ENCODE measurements at regions not wholly inside any gene's neighbourhood (a gene's known extent, or its start where the extent isn't known, plus 50 kb on each side); places are given as distances from the start of the nearest gene placed in this dataset.

DNA sequence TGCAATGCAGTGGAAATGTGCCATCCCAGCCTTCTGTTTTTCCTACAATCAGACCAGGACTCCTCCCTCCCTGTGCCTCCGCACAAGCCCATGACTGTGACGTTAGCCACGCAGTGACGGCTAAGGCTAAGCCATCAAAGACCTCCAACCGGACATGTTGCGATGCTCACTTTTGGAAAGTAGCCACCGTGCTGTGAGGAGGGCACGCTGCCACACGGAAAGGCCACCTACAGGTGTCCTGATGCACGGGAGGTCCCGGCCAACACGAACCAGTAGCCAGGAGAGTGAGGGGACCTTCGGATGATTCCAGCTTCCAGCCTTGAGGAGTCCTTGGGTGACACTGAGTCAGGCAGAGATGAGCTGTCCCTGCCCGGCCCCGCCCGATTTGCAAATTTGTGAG is 53.9 kb downstream of the FOXL1 start:
- DNase-seq (ENCODE audit: insufficient read length, low spot score), result no peak
- TF ChIP-seq, protein P1, sequence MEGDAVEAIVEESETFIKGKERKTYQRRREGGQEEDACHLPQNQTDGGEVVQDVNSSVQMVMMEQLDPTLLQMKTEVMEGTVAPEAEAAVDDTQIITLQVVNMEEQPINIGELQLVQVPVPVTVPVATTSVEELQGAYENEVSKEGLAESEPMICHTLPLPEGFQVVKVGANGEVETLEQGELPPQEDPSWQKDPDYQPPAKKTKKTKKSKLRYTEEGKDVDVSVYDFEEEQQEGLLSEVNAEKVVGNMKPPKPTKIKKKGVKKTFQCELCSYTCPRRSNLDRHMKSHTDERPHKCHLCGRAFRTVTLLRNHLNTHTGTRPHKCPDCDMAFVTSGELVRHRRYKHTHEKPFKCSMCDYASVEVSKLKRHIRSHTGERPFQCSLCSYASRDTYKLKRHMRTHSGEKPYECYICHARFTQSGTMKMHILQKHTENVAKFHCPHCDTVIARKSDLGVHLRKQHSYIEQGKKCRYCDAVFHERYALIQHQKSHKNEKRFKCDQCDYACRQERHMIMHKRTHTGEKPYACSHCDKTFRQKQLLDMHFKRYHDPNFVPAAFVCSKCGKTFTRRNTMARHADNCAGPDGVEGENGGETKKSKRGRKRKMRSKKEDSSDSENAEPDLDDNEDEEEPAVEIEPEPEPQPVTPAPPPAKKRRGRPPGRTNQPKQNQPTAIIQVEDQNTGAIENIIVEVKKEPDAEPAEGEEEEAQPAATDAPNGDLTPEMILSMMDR (IDR thresholded peaks at IDR 0.05; ENCODE audit: insufficient read depth, missing control alignments), result no peak
- FAIRE-seq, result no peak

DNA sequence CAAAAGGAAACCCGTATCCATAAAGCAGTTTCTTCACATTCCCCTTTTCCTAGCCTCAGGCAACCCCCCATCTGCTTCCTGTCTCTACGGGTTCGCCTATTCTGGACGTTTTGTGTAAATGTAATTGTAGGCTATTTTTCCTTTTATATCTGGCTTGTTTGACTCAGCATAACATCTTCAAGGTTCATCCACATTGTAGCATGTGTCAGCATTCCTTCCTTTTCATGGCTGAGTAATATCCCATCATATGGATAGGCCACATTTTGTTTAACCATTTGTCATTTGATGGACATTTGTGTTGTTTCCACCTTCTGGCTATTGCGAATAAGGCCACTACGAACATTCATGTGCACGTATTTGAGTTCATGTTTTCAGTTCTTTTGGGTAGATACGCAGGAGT is 54.6 kb downstream of the FOXL1 start:
- FAIRE-seq (no peak), DNase-seq (ENCODE audit: insufficient read length, low spot score) (no peak)
- TF ChIP-seq, protein P1 (IDR thresholded peaks at IDR 0.05; ENCODE audit: insufficient read depth, missing control alignments), result no peak

DNA sequence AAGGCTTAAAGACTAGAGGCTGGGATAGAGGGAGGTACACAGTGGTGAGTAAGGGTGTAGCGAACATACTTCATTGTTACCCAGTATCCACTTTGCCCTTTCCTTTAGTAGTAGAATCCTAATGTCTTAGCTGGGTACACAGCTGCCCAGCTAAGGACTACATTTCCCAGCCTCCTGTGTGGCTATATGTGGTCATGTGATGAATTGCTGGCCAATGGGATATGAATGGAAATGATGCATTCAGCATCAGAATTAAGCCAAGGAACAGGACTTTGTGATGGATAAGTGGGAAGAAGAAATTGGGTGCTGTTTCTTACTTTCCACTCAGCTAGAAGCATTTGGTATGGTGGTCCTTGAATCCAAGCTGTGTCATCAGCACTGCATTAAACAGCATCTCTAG is 55.9 kb downstream of the FOXL1 start:
- DNase-seq (ENCODE audit: insufficient read length, low spot score) (no peak), FAIRE-seq (no peak)

DNA sequence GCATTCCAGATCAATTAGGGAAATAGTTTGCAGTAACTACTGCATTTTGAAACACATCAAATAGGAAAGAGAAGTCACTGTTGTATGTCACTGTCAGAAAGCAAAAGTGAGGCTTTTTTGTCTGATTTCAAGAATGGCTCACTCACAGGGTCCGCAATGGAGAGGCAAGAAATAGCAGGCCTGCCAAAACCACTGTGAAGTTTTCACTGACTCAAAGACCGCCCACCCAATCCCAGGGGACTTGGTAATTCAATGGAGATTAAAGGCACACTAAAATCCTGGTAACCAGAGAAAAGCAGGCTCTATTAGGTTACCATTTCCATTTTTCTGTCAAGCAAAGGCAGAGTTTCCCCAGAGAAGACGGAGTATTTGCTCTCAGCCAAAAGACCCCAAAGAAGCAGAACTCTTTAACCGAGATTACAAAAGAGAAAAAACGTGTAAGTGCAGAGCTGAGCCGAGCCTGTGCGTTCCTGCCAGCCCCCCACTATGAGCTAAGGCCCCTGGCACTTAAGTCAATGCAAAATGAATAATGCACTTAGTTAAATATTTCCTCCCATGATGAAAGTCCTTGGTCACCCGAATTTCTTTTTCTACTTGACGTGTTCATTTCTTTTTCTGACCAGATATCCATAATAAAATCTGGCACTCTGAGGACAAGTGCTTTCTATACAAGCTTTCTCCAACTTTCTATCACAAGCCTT is 57.0 kb downstream of the FOXL1 start:
- no peak for FAIRE-seq
- TF ChIP-seq, protein P1 (IDR thresholded peaks at IDR 0.05; ENCODE audit: insufficient read depth, missing control alignments), result no peak
- DNase-seq (ENCODE audit: insufficient read length, low spot score), result no peak

More for the DNA sequence above, 55.9 kb downstream of the FOXL1 start:
- TF ChIP-seq, protein P1 (IDR thresholded peaks at IDR 0.05; ENCODE audit: insufficient read depth, missing control alignments), result no peak

DNA sequence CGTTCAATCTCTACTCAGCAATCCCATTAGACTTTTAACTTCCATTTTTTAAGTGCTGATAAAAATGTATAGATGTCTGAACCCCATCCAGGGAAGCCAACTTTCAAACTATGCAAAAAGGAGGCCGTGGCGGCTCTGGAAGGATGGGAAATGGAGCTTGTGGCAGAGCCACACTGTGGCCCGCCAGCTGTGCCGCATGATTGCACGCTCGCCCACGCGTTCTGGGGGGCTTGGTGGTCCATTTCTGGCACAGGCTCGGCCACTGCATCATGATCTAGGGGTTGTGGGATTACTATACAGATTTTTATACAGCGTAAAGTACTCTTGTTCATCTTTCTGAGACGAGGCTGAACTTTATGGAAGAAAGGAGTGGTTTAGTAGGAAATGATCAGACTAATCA is 57.6 kb downstream of the FOXL1 start:
- DNase-seq (ENCODE audit: insufficient read length, low spot score) (no peak), FAIRE-seq (no peak)
- TF ChIP-seq, protein P1 (IDR thresholded peaks at IDR 0.05; ENCODE audit: insufficient read depth, missing control alignments), result no peak

DNA sequence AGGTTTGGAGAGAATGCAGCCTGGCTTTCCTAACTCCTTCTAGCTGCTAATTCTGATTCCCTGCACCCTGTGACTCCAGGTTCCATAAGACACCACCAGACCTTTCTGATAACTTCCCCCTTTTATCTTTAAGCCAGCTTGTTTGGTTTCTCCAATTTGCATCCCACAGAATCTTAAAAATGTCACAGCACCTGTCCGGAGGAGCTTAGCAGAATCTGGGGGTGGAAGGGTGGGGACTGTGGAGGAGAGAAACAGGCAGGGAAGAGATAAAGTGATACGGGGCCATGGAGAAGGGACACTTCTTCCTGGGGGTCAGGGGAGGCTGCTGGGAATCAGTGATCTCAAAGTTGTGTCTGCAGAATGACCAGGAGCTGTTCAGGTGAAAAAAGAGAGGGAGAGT is 59.4 kb downstream of the FOXL1 start:
- TF ChIP-seq, protein P1 (IDR thresholded peaks at IDR 0.05; ENCODE audit: insufficient read depth, missing control alignments), result no peak
- no peak for DNase-seq (ENCODE audit: insufficient read length, low spot score)
- no peak for FAIRE-seq

DNA sequence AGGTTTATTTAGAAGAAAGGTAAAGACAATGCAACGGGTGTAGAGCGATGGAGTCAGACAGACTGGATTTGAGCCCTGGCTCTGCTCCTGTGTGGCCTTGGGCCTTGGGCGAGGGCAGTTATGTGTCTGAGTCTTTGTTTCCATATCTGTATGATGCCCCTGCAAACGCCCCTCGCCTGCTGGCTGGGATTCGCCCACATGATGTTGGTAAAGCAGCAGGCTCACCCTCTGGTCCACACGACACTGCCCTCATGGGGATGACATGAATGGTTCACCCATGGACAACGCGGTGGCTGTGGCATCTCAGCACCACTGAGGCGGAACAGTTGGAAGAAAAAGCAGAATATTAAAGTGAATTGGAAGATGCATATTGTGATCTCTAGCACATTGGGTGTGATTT is 60.3 kb downstream of the FOXL1 start:
- TF ChIP-seq, protein P1 (IDR thresholded peaks at IDR 0.05; ENCODE audit: insufficient read depth, missing control alignments), result no peak
- DNase-seq (ENCODE audit: insufficient read length, low spot score) (no peak), FAIRE-seq (no peak)

All from D721Med (cell line).